ENCODE measurements at regions not wholly inside any gene's neighbourhood (a gene's known extent, or its start where the extent isn't known, plus 50 kb on each side); places are given as distances from the start of the nearest gene placed in this dataset.

GRCh38 chr18:59083136-59083818, 56.4 kb upstream of the SEC11C start:
- intact Hi-C loops (cut with DNase I; ENCODE audit: low total_unique reads) (no loop called here), in situ Hi-C loops (cut with MboI; ENCODE audit: low sequenced_read_pairs in 4 of 4) (loop anchor here in 1 of 4 donors (25.0 kb wide), 1 partner anchor 571 kb away; no protein-coding TSS in a partner anchor)
- DNase-seq (no peak), ATAC-seq (no peak)
- H3K36me3 ChIP-seq, result no peaks in the 10 kb centered on the region
- no peaks in the 10 kb centered on the region for H3K4me1 ChIP-seq
- no peak overlapping the region for H3K27ac ChIP-seq
- no peak overlapping the region for H3K4me3 ChIP-seq
- peaks cover 0 to 3% (median 0%) of the 10 kb centered on the region in 3 donors for H3K27me3 ChIP-seq
- H3K9me3 ChIP-seq, result no peaks in the 10 kb centered on the region
- TF ChIP-seq POLR2A (IDR thresholded peaks at IDR 0.05) (no peak), CTCF (IDR thresholded peaks at IDR 0.05 in 4 of 5, conservative IDR thresholded peaks at IDR 0.05 in 1 of 5) (no peak)

- Histone ChIP-seq H3K36me3 (no peaks in the 10 kb centered on the region), H3K4me3 (no peak overlapping the region), H3K9me3 (no peaks in the 10 kb centered on the region), H3K27me3 (peaks cover 0 to 3% (median 0%) of the 10 kb centered on the region in 3 donors), H3K4me1 (no peaks in the 10 kb centered on the region), H3K27ac (no peak overlapping the region)
- TF ChIP-seq POLR2A (IDR thresholded peaks at IDR 0.05) (no peak), CTCF (IDR thresholded peaks at IDR 0.05 in 4 of 5, conservative IDR thresholded peaks at IDR 0.05 in 1 of 5) (no peak)
- intact Hi-C loops (cut with DNase I; ENCODE audit: low total_unique reads), result no loop called here
- DNase-seq (no peak), ATAC-seq (no peak)
- in situ Hi-C loops (cut with MboI; ENCODE audit: low sequenced_read_pairs in 4 of 4), result loop anchor here in 1 of 4 donors (25.0 kb wide), 1 partner anchor 573 kb away; no protein-coding TSS in a partner anchor
These were observed 54.4 kb upstream of the SEC11C start for GRCh38 chr18:59085126-59085794.

GRCh38 chr18:59085797-59086196, 53.9 kb upstream of the SEC11C start:
- TF ChIP-seq POLR2A (IDR thresholded peaks at IDR 0.05), result no peak
- no peak for TF ChIP-seq CTCF (IDR thresholded peaks at IDR 0.05 in 4 of 5, conservative IDR thresholded peaks at IDR 0.05 in 1 of 5)
- Histone ChIP-seq H3K4me1 (no peaks in the 10 kb centered on the region), H3K4me3 (no peak overlapping the region), H3K36me3 (no peaks in the 10 kb centered on the region), H3K9me3 (no peaks in the 10 kb centered on the region), H3K27ac (no peak overlapping the region), H3K27me3 (peaks cover 0 to 3% (median 0%) of the 10 kb centered on the region in 3 donors)
- DNase-seq, result no peak
- no peak for ATAC-seq
- intact Hi-C loops (cut with DNase I; ENCODE audit: low total_unique reads), result no loop called here
- in situ Hi-C loops (cut with MboI; ENCODE audit: low sequenced_read_pairs in 4 of 4), result loop anchor here in 1 of 4 donors (25.0 kb wide), 1 partner anchor 573 kb away; no protein-coding TSS in a partner anchor

GRCh38 chr18:59086522-59086921, 53.2 kb upstream of the SEC11C start:
- in situ Hi-C loops (cut with MboI; ENCODE audit: low sequenced_read_pairs in 4 of 4), result loop anchor here in 1 of 4 donors (25.0 kb wide), 1 partner anchor 574 kb away; no protein-coding TSS in a partner anchor
- Histone ChIP-seq H3K4me1 (no peaks in the 10 kb centered on the region), H3K36me3 (no peaks in the 10 kb centered on the region), H3K27ac (no peak overlapping the region), H3K27me3 (peaks cover 0 to 3% (median 0%) of the 10 kb centered on the region in 3 donors), H3K9me3 (no peaks in the 10 kb centered on the region), H3K4me3 (no peak overlapping the region)
- DNase-seq (no peak), ATAC-seq (no peak)
- TF ChIP-seq CTCF (IDR thresholded peaks at IDR 0.05 in 4 of 5, conservative IDR thresholded peaks at IDR 0.05 in 1 of 5) (no peak), POLR2A (IDR thresholded peaks at IDR 0.05) (no peak)
- intact Hi-C loops (cut with DNase I; ENCODE audit: low total_unique reads), result no loop called here
